ENCODE measurements at regions not wholly inside any gene's neighbourhood (a gene's known extent, or its start where the extent isn't known, plus 50 kb on each side); places are given as distances from the start of the nearest gene placed in this dataset.
A peak's percentile ranks its signal among the peaks of the same experiment; 100 is the strongest.
"Not testable (repeated sequence)": the region's sequence is repeated elsewhere in the genome, so short reads cannot be mapped to it uniquely, and the experiment has no call there.

- in situ Hi-C loops (cut with HindIII; ENCODE audit: low pct_ligation_motif_present, low pct_unique_long_range_greater_than_20kb, low sequenced_read_pairs), result no loop called here
- DNase-seq, result no peak
These were observed 1021.1 kb upstream of the ZEB2 start for GRCh38 chr2:145541028-145541427.

GRCh38 chr2:145538661-145539350, 1018.9 kb upstream of the ZEB2 start:
- no peak for DNase-seq
- in situ Hi-C loops (cut with HindIII; ENCODE audit: low pct_ligation_motif_present, low pct_unique_long_range_greater_than_20kb, low sequenced_read_pairs), result no loop called here

GRCh38 chr2:145530653-145531052, 1010.7 kb upstream of the ZEB2 start:
- in situ Hi-C loops (cut with HindIII; ENCODE audit: low pct_ligation_motif_present, low pct_unique_long_range_greater_than_20kb, low sequenced_read_pairs), result no loop called here
- no peak for DNase-seq

- in situ Hi-C loops (cut with HindIII; ENCODE audit: low pct_ligation_motif_present, low pct_unique_long_range_greater_than_20kb, low sequenced_read_pairs), result no loop called here
- no peak for DNase-seq
These were observed 1004.9 kb upstream of the ZEB2 start for GRCh38 chr2:145524836-145525235.

- in situ Hi-C loops (cut with HindIII; ENCODE audit: low pct_ligation_motif_present, low pct_unique_long_range_greater_than_20kb, low sequenced_read_pairs), result no loop called here
- no peak for DNase-seq
These were observed 1004.4 kb upstream of the ZEB2 start for GRCh38 chr2:145524303-145524702.

- DNase-seq; in situ Hi-C loops (cut with HindIII; ENCODE audit: low pct_ligation_motif_present, low pct_unique_long_range_greater_than_20kb, low sequenced_read_pairs): not testable (repeated sequence)
These were observed 999.3 kb upstream of the ZEB2 start for GRCh38 chr2:145519254-145519653.

GRCh38 chr2:145511946-145512345, 992.0 kb upstream of the ZEB2 start:
- DNase-seq, result no peak
- in situ Hi-C loops (cut with HindIII; ENCODE audit: low pct_ligation_motif_present, low pct_unique_long_range_greater_than_20kb, low sequenced_read_pairs), result no loop called here

GRCh38 chr2:145503511-145503910, 983.6 kb upstream of the ZEB2 start:
- in situ Hi-C loops (cut with HindIII; ENCODE audit: low pct_ligation_motif_present, low pct_unique_long_range_greater_than_20kb, low sequenced_read_pairs), result no loop called here
- DNase-seq, result no peak

- no peak for DNase-seq
- in situ Hi-C loops (cut with HindIII; ENCODE audit: low pct_ligation_motif_present, low pct_unique_long_range_greater_than_20kb, low sequenced_read_pairs), result no loop called here
These were observed 982.0 kb upstream of the ZEB2 start for GRCh38 chr2:145501920-145502319.

GRCh38 chr2:145495590-145495989, 975.7 kb upstream of the ZEB2 start:
- in situ Hi-C loops (cut with HindIII; ENCODE audit: low pct_ligation_motif_present, low pct_unique_long_range_greater_than_20kb, low sequenced_read_pairs), result no loop called here
- DNase-seq, result no peak

- in situ Hi-C loops (cut with HindIII; ENCODE audit: low pct_ligation_motif_present, low pct_unique_long_range_greater_than_20kb, low sequenced_read_pairs), result no loop called here
- no peak for DNase-seq
These were observed 974.5 kb upstream of the ZEB2 start for GRCh38 chr2:145494441-145494840.

- in situ Hi-C loops (cut with HindIII; ENCODE audit: low pct_ligation_motif_present, low pct_unique_long_range_greater_than_20kb, low sequenced_read_pairs), result no loop called here
These were observed 968.7 kb upstream of the ZEB2 start for GRCh38 chr2:145488571-145488970.

GRCh38 chr2:145484448-145485097, 964.7 kb upstream of the ZEB2 start:
- DNase-seq, result peak; percentile 37
- in situ Hi-C loops (cut with HindIII; ENCODE audit: low pct_ligation_motif_present, low pct_unique_long_range_greater_than_20kb, low sequenced_read_pairs), result no loop called here

More at GRCh38 chr2:145488571-145488970, 968.7 kb upstream of the ZEB2 start:
- DNase-seq, result no peak

- no peak for DNase-seq
- in situ Hi-C loops (cut with HindIII; ENCODE audit: low pct_ligation_motif_present, low pct_unique_long_range_greater_than_20kb, low sequenced_read_pairs), result no loop called here
These were observed 963.9 kb upstream of the ZEB2 start for GRCh38 chr2:145483854-145484253.

GRCh38 chr2:145481334-145481922, 961.5 kb upstream of the ZEB2 start:
- in situ Hi-C loops (cut with HindIII; ENCODE audit: low pct_ligation_motif_present, low pct_unique_long_range_greater_than_20kb, low sequenced_read_pairs), result no loop called here

GRCh38 chr2:145464866-145465265, 944.9 kb upstream of the ZEB2 start:
- DNase-seq, result no peak
- in situ Hi-C loops (cut with HindIII; ENCODE audit: low pct_ligation_motif_present, low pct_unique_long_range_greater_than_20kb, low sequenced_read_pairs), result no loop called here

More at GRCh38 chr2:145481334-145481922, 961.5 kb upstream of the ZEB2 start:
- no peak for DNase-seq

GRCh38 chr2:145460112-145460511, 940.2 kb upstream of the ZEB2 start:
- no peak for DNase-seq
- in situ Hi-C loops (cut with HindIII; ENCODE audit: low pct_ligation_motif_present, low pct_unique_long_range_greater_than_20kb, low sequenced_read_pairs), result no loop called here

GRCh38 chr2:145431181-145431951, 911.4 kb upstream of the ZEB2 start:
- in situ Hi-C loops (cut with HindIII; ENCODE audit: low pct_ligation_motif_present, low pct_unique_long_range_greater_than_20kb, low sequenced_read_pairs), result no loop called here
- DNase-seq, result no peak

- in situ Hi-C loops (cut with HindIII; ENCODE audit: low pct_ligation_motif_present, low pct_unique_long_range_greater_than_20kb, low sequenced_read_pairs), result no loop called here
- no peak for DNase-seq
These were observed 903.9 kb upstream of the ZEB2 start for GRCh38 chr2:145423809-145424208.
